K562 (cell line): ENCODE measurements at regions not wholly inside any gene's neighbourhood (a gene's known extent, or its start where the extent isn't known, plus 50 kb on each side); places are given as distances from the start of the nearest gene placed in this dataset.

Source experiments
- ATAC-seq: fragments of 200-7000 bp; cut with Tn5 transposase; 3 replicates; pipeline ENCODE4 v1.9.1; 2020; ENCODE audit warnings: moderate library complexity
- BruUV-seq: library from RNA; stranded (reverse); fragments of 400-500 nt; replicated peaks from 2 replicates; lab custom pipeline; 2021; lab: Mats Ljungman, UMichigan
- CTCF ChIA-PET: fragments of 300-600 bp; formaldehyde crosslinking; extraction: SDS; loops from one replicate; lab custom pipeline; 2021; ENCODE audit warnings: low intra/inter-chr PET ratio; lab: Yijun Ruan, JAX
- POLR2A ChIA-PET: fragments of 300-600, 350-650 bp; sonication (Branson Sonifier 250); formaldehyde crosslinking; extraction: SDS; loops from one replicate; lab custom pipeline; 2021; ENCODE audit warnings: antibody characterized with exemption, inconsistent platforms; lab: Yijun Ruan, JAX
- DNase-seq, 4 experiments: peaks; one replicate each; pipeline versions ENCODE4 v3.0.0 to v3.0.0-alpha.2; 2011 to 2018; ENCODE audit warnings: low spot score in 3 of 4, mixed read lengths in 3 of 4; ENCODE audit errors: extremely low read depth in 1 of 4
- FAIRE-seq: peaks from 2 replicates; lab custom pipeline; 2011; peaks lifted over from hg19 to GRCh38; lab: Jason Lieb, UNC
- H2AFZ ChIP-seq: 2 replicates; pipeline ENCODE4 v1.6.0; 2011; ENCODE audit warnings: low read depth, low read length, control low read depth, inconsistent platforms
- H3K27ac ChIP-seq: fragments of 200-600 bp; 3 replicates; pipeline ENCODE4 v1.8.0; 2011; ENCODE audit warnings: low read depth, mild to moderate bottlenecking, control low read depth, inconsistent platforms, low read length, moderate library complexity, mixed read lengths; ENCODE audit errors: extremely low read depth
- H3K27me3 ChIP-seq, 2 experiments: fragments of 300-600 bp in 1 of 2; 2 replicates in 1 of 2; 3 replicates in 1 of 2; pipeline versions ENCODE4 v1.6.0 to v1.8.0; 2011; ENCODE audit warnings: inconsistent platforms in 2 of 2, low read length in 2 of 2, mild to moderate bottlenecking in 1 of 2, mixed read lengths in 1 of 2, moderate library complexity in 1 of 2; ENCODE audit not compliant: control insufficient read depth in 2 of 2, insufficient read depth in 2 of 2
- H3K36me3 ChIP-seq: fragments of 300-600 bp; 3 replicates; pipeline ENCODE4 v1.8.0; 2011; ENCODE audit warnings: mild to moderate bottlenecking, low read length, inconsistent platforms; ENCODE audit not compliant: control insufficient read depth, insufficient read depth
- H3K4me1 ChIP-seq, 2 experiments: fragments of 200-600 bp in 1 of 2; replicated peaks in 1 of 2; 2 replicates in 1 of 2; 3 replicates in 1 of 2; pipeline versions ENCODE4 v1.5.1 to v1.8.0; 2011; ENCODE audit warnings: inconsistent platforms in 2 of 2, low read length in 2 of 2, mild to moderate bottlenecking in 1 of 2, mixed read lengths in 1 of 2, moderate library complexity in 1 of 2; ENCODE audit not compliant: control insufficient read depth in 2 of 2, insufficient read depth in 2 of 2
- H3K4me2 ChIP-seq: 2 replicates; pipeline ENCODE4 v1.6.1; 2011; ENCODE audit warnings: low read length, control low read depth, inconsistent platforms, mixed read lengths; ENCODE audit not compliant: insufficient read depth
- H3K4me3 ChIP-seq: fragments of 200-600 bp; sonication (generic), shearing (Covaris generic); 2 replicates; pipeline ENCODE4 v1.5.1; 2016; ENCODE audit warnings: control low read depth, inconsistent platforms
- H3K79me2 ChIP-seq: fragments of 200-600 bp; 3 replicates; pipeline ENCODE4 v1.8.0; 2011; ENCODE audit warnings: low read length, inconsistent platforms; ENCODE audit not compliant: control insufficient read depth, insufficient read depth
- H3K9ac ChIP-seq, 2 experiments: 2 replicates each; pipeline versions ENCODE4 v1.6.0 to v1.6.1; 2011; ENCODE audit warnings: low read depth in 2 of 2, low read length in 2 of 2, control low read depth in 1 of 2, inconsistent platforms in 1 of 2, mild to moderate bottlenecking in 1 of 2, mixed read lengths in 1 of 2; ENCODE audit not compliant: insufficient read depth in 1 of 2
- H3K9me1 ChIP-seq: one replicate; pipeline ENCODE4 v1.6.0; 2011; ENCODE audit warnings: inconsistent platforms, mild to moderate bottlenecking, low read length, moderate library complexity; ENCODE audit not compliant: control insufficient read depth, insufficient read depth
- H3K9me3 ChIP-seq: replicated peaks from 2 replicates; pipeline ENCODE4 v1.5.1; 2011; ENCODE audit warnings: low read depth, low read length, inconsistent platforms; ENCODE audit not compliant: control insufficient read depth, insufficient read depth
- H4K20me1 ChIP-seq: replicated peaks from 2 replicates; pipeline ENCODE4 v1.6.1; 2011; ENCODE audit warnings: low read length, inconsistent platforms, mixed read lengths; ENCODE audit not compliant: control insufficient read depth, insufficient read depth
- ETV5 ChIP-seq: sonication (generic); formaldehyde crosslinking; IDR thresholded peaks from 2 replicates; pipeline ENCODE4 v1.4.0; 2020; ENCODE audit warnings: low read depth, mild to moderate bottlenecking, missing genetic modification reagents
- HLTF ChIP-seq: fragments of 450-650 bp; IDR thresholded peaks from 2 replicates; pipeline ENCODE4 v1.6.1; 2016
- HNRNPUL1 ChIP-seq: fragments of 200-400 bp; formaldehyde crosslinking; IDR thresholded peaks from 2 replicates; pipeline ENCODE4 v1.6.1; 2017; ENCODE audit warnings: low read length
- KHSRP ChIP-seq: fragments of 450-650 bp; IDR thresholded peaks from 2 replicates; pipeline ENCODE4 v1.6.1; 2017
- RAD51 ChIP-seq: fragments of 450-650 bp; IDR thresholded peaks from 2 replicates; pipeline ENCODE4 v1.7.1; 2016; ENCODE audit warnings: low read depth, mild to moderate bottlenecking, borderline replicate concordance
- RBM14 ChIP-seq: fragments of 200-400 bp; formaldehyde crosslinking; IDR thresholded peaks from 2 replicates; pipeline ENCODE4 v1.6.1; 2018; ENCODE audit warnings: low read depth, mild to moderate bottlenecking, low read length, moderate library complexity, borderline replicate concordance; ENCODE audit not compliant: insufficient read depth
- SAFB ChIP-seq: fragments of 200-400 bp; formaldehyde crosslinking; IDR thresholded peaks from 2 replicates; pipeline ENCODE4 v1.6.1; 2017; ENCODE audit warnings: low read depth, low read length, borderline replicate concordance
- TARDBP ChIP-seq: fragments of 450-650 bp; IDR thresholded peaks from 2 replicates; pipeline ENCODE4 v1.6.1; 2016
- TRIM25 ChIP-seq: fragments of 450-650 bp; IDR thresholded peaks from 2 replicates; pipeline ENCODE4 v1.7.0; 2016; ENCODE audit warnings: borderline replicate concordance
- ZNF175 ChIP-seq: fragments of 200-800 bp; sonication (Bioruptor generic); IDR thresholded peaks from 2 replicates; pipeline ENCODE4 v1.6.1; 2016; ENCODE audit warnings: low read depth, mild to moderate bottlenecking, missing genetic modification characterization, missing compliant biosample characterization
- ZNF398 ChIP-seq: fragments of 250-450 bp; sonication (Bioruptor Pico); IDR thresholded peaks from 2 replicates; pipeline ENCODE4 v1.8.0; 2021; ENCODE audit warnings: moderate library complexity, mild to moderate bottlenecking, inconsistent platforms
- ZNF655 ChIP-seq: fragments of 250-450 bp; sonication (Bioruptor Pico); IDR thresholded peaks from 2 replicates; pipeline ENCODE4 v1.5.0; 2021
- WGBS: fragments of 100-300 bp; shearing (Covaris generic); methylation state at CpG from one replicate; pipeline ENCODE4 v1.1.6; 2016; ENCODE audit warnings: low coverage, mixed read lengths; ENCODE audit not compliant: insufficient coverage; ENCODE audit errors: missing lambda C conversion rate; 5-methylcytosine and 5-hydroxymethylcytosine counted together
- in situ Hi-C: fragments of 300-500 bp; cut with MboI; formaldehyde crosslinking; loops from 4 replicates; pipeline ENCODE4 v1.15.0; 2018; ENCODE audit warnings: inconsistent platforms, mixed read lengths
- intact Hi-C: fragments of 100-400 bp; cut with micrococcal nuclease; formaldehyde crosslinking; loops from 2 replicates; pipeline ENCODE4 v1.14.2; 2022

GRCh38 chr10:10471758-10472157, 545.9 kb upstream of the CELF2 start:
- Histone ChIP-seq H3K4me3 (no peak overlapping the region), H4K20me1 (no peaks in the 10 kb centered on the region), H3K79me2 (no peaks in the 10 kb centered on the region), H2AFZ (no peak overlapping the region), H3K4me1 (no peaks in the 10 kb centered on the region), H3K4me2 (no peak overlapping the region), H3K27me3 (no peaks in the 10 kb centered on the region), H3K9me1 (no peaks in the 10 kb centered on the region), H3K27ac (no peak overlapping the region), H3K36me3 (no peaks in the 10 kb centered on the region), H3K9ac (no peak overlapping the region), H3K9me3 (no peaks in the 10 kb centered on the region; the same call in 1 of the 2 replicates)
- ChIA-PET CTCF (no interaction called here), POLR2A (no interaction called here)
- no peak for DNase-seq
- no TSS peak for BruUV-seq
- intact Hi-C loops: no loop called here
- WGBS: 10% methylated on average over 1 of the region's 1 CpG
- in situ Hi-C loops: no loop called here
- no peak for ATAC-seq
- FAIRE-seq: no peak
- TF ChIP-seq SAFB (no peak), KHSRP (no peak), TARDBP (no peak), ZNF175 (CRISPR knock-in tag) (no peak), ETV5 (CRISPR knock-in tag) (no peak), HNRNPUL1 (no peak), ZNF655 (CRISPR knock-in tag) (no peak), RBM14 (no peak), TRIM25 (no peak), RAD51 (no peak), ZNF398 (CRISPR knock-in tag) (no peak), HLTF (no peak)
